AG04449 (cell line): ENCODE measurements at regions not wholly inside any gene's neighbourhood (a gene's known extent, or its start where the extent isn't known, plus 50 kb on each side); places are given as distances from the start of the nearest gene placed in this dataset.

Experiments used
- CTCF ChIA-PET: fragments of 350-600 bp; formaldehyde crosslinking; extraction: SDS; loops from one replicate; lab custom pipeline; 2021; ENCODE audit warnings: antibody characterized with exemption; lab: Yijun Ruan, JAX
- POLR2A ChIA-PET: fragments of 400-600, 350-600 bp; formaldehyde crosslinking; extraction: SDS; loops from one replicate; lab custom pipeline; 2020; ENCODE audit warnings: antibody characterized with exemption, inconsistent platforms; lab: Yijun Ruan, JAX
- DNase-seq: peaks from one replicate; pipeline ENCODE4 v3.0.0-alpha.2; 2010; ENCODE audit warnings: low read depth, low spot score
- H3K4me3 ChIP-seq: 2 replicates; pipeline ENCODE4 v1.5.1; 2011; ENCODE audit warnings: low read depth, mild to moderate bottlenecking, control low read depth, low read length
- TF ChIP-seq, protein P1 (sequence below): IDR thresholded peaks from one replicate; pipeline ENCODE4 v1.5.1; 2011; ENCODE audit warnings: mild to moderate bottlenecking, moderate library complexity, low read length, control low read depth, inconsistent platforms; ENCODE audit not compliant: insufficient read depth; ENCODE audit errors: missing control alignments

DNA sequence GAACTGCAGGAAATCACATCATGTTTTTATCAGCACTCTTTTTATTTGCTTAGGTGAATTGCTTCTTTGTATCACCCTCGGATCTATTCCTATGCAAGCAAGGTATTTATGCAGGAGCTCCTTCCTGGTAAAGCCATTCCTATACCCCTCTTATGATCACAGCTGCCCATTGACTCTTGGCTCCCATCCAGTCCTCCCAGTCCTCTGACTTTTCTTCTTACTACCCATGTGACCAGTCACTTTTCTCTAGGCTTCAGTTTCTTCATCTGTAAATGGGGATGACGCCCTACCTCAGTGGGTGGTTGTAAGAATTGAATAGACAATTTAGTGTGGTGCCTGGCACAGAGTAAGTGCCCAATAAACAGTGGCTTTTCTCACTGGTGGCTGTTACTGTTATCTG lies 144.9 kb downstream of the FHIP1A start:
- TF ChIP-seq, protein P1, sequence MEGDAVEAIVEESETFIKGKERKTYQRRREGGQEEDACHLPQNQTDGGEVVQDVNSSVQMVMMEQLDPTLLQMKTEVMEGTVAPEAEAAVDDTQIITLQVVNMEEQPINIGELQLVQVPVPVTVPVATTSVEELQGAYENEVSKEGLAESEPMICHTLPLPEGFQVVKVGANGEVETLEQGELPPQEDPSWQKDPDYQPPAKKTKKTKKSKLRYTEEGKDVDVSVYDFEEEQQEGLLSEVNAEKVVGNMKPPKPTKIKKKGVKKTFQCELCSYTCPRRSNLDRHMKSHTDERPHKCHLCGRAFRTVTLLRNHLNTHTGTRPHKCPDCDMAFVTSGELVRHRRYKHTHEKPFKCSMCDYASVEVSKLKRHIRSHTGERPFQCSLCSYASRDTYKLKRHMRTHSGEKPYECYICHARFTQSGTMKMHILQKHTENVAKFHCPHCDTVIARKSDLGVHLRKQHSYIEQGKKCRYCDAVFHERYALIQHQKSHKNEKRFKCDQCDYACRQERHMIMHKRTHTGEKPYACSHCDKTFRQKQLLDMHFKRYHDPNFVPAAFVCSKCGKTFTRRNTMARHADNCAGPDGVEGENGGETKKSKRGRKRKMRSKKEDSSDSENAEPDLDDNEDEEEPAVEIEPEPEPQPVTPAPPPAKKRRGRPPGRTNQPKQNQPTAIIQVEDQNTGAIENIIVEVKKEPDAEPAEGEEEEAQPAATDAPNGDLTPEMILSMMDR = no peak
- H3K4me3 ChIP-seq = no peak overlapping the region
- POLR2A ChIA-PET = no interaction called here
- CTCF ChIA-PET = interaction anchor here (1.3 kb wide), 1 partner anchor 16 kb away, joined by 4 read pairs; no protein-coding TSS in a partner anchor
- DNase-seq = no peak

DNA sequence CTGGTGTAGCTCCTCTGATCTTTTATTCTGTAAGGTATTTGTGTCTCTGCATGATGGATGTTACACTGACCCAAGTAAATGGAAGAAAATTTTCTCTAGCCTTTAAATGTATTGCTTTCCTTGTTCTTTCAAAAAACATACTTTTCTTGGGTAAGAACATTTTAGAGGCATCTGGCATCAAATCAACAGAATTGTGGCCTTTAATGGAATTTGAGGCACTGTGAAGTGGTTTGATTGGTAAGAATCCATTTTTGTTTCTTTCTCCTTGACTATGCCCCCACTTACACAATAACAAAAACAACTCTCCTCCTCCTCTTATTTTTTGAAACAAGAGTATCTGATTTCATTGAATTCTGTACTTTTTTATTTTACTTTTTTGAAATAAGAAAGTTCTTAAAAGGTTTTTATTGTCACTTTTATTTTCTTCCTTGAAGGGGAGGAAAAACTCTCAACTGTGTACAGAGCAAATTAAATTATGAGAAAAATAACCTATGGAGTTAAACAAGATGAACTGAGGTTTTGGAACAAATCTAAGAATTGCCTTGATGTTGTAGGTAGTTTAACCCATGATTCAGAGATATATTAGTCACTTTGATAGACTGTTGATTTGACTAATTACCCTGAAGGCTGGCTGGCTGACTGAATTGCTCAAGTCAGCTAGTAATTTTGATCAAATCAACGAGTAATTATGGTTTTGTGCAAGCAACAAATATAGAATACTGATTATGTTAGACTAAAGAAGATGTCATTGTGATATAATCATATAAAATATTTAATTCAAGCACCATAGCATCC lies 146.4 kb downstream of the FHIP1A start:
- CTCF ChIA-PET = interaction anchor here (0.6 kb wide), 1 partner anchor 11 kb away, joined by 3 read pairs; no protein-coding TSS in a partner anchor
- DNase-seq = no peak
- TF ChIP-seq, protein P1 = no peak
- no peak overlapping the region for H3K4me3 ChIP-seq
- POLR2A ChIA-PET = no interaction called here

- DNase-seq = no peak
- CTCF ChIA-PET = no interaction called here
- TF ChIP-seq, protein P1 = no peak
- POLR2A ChIA-PET = no interaction called here
- no peak overlapping the region for H3K4me3 ChIP-seq
Observed at GRCh38 chr4:151558496-151559113, 149.6 kb downstream of the FHIP1A start.

DNA sequence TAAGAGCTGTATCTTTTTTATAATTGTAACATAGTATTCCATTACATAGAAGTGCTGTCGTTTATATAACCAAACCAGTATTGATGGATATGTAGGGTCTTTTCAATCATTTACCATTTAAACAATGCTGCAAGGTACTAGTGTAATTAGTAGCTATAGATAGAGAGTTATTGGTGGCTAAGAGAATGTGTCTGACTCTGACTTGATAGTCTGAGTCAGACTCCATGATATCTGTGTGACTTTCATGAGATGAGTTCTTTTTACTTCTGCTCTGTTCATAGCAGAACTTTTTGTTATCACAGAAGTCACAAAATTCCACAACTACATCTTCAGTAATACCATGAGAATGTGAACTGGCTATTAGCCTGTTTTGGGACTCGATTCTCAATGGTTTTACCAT lies 150.6 kb downstream of the FHIP1A start:
- TF ChIP-seq, protein P1 = no peak
- POLR2A ChIA-PET = no interaction called here

DNA sequence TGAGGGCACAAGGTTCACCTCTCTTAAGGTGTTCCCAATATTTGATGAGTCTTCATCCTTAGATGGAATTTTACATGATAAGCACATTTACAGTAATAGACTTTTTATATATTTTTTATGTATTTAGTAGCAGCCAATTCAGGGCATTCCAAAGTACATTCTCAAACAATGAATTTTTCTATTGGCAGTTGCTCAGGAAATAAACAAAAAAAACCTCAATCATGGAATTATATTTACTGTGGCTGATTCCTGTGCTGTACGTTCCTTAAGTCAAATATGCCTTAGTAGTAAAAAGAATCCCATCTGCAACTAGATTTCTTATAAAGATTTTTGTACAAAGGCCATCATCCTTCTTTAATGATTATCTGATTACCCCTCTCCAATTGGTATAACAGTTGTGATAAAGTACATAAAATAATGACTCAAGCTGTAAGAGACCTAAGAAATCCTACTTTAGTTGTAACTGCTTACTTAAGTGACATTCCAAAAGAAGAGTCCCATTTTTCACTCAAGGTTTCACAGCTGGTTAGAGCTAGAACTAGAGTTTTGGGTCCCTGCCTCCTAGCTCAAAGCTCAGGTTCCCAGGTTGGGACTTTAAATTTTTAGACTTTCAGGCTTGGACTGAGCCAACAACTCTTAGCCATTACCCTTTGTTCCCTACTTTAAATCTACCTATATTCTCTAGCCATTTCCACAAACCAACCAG lies 152.7 kb downstream of the FHIP1A start:
- ChIA-PET POLR2A (no interaction called here), CTCF (interaction anchor here (1.0 kb wide), 1 partner anchor 43 kb away, joined by 3 read pairs; no protein-coding TSS in a partner anchor)
- no peak for DNase-seq
- H3K4me3 ChIP-seq = no peak overlapping the region
- TF ChIP-seq, protein P1 = no peak

More for the DNA sequence above, 150.6 kb downstream of the FHIP1A start:
- no peak for DNase-seq
- no peak overlapping the region for H3K4me3 ChIP-seq
- CTCF ChIA-PET = interaction anchor here (1.1 kb wide), 1 partner anchor 19 kb away, joined by 3 read pairs; no protein-coding TSS in a partner anchor
